SH-SY5Y (cell line): ENCODE measurements at regions not wholly inside any gene's neighbourhood (a gene's known extent, or its start where the extent isn't known, plus 50 kb on each side); places are given as distances from the start of the nearest gene placed in this dataset.

ENCODE experiments used
- GATA2 ChIP-seq: IDR thresholded peaks from 2 replicates; pipeline ENCODE4 v1.6.1; 2011; ENCODE audit warnings: mild to moderate bottlenecking, low read depth, low read length
- GATA3 ChIP-seq: IDR thresholded peaks from 2 replicates; pipeline ENCODE4 v1.6.1; 2011; ENCODE audit warnings: low read depth, mild to moderate bottlenecking, low read length, moderate library complexity

- no peak for TF ChIP-seq GATA2
- TF ChIP-seq GATA3 = no peak
Observed at GRCh38 chr6:43935921-43936439, 166.0 kb downstream of the VEGFA start.
